ENCODE measurements at regions not wholly inside any gene's neighbourhood (a gene's known extent, or its start where the extent isn't known, plus 50 kb on each side); places are given as distances from the start of the nearest gene placed in this dataset.

DNA sequence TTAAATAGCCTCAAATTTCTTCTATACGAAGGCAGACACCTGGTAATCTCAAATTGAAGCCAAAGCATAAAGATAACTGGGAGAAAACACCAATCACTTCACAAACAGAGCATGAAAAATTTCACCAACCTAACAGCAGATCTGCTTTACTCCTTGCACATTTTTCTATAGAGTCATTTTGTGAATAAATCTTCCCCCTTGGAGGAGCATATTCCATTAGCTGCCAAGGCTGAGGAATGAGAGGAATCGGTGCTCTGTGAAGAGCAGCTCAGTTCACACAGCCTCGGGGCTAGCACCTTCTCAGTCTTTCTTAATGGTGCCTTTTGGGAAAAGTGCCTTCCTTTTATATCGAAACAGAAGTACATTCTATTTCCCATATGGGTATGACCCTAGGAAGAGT lies 1313.7 kb upstream of the NRXN1 start:
- no peaks in the 10 kb centered on the region for H3K36me3 Mint-ChIP-seq
- H3K4me3 Mint-ChIP-seq: no peak overlapping the region
- H3K27me3 ChIP-seq (replicated peaks in 1 of 2; ENCODE audit: control insufficient read depth in 2 of 2, extremely low read depth in 1 of 2, insufficient read depth in 2 of 2, low read length in 1 of 2): no peaks in the 10 kb centered on the region
- H3K4me1 Mint-ChIP-seq: no peaks in the 10 kb centered on the region
- H3K4me1 ChIP-seq (ENCODE audit: control insufficient read depth in 1 of 2, extremely low read depth in 1 of 2, insufficient read depth in 2 of 2, low read length in 2 of 2): no peaks in the 10 kb centered on the region
- CTCF ChIA-PET: no interaction called here
- no CpG with 5 or more reads among the region's 4 CpGs for whole genome bisulfite sequencing (ENCODE audit: insufficient coverage)
- no peaks in the 10 kb centered on the region for H3K27me3 Mint-ChIP-seq
- POLR2A ChIA-PET: no interaction called here
- H3K4me3 ChIP-seq (ENCODE audit: control insufficient read depth in 1 of 2, extremely low read depth in 1 of 2, low read length in 1 of 2): no peak overlapping the region
- H3K9me3 ChIP-seq: no peaks in the 10 kb centered on the region
- H3K36me3 ChIP-seq (ENCODE audit: control insufficient read depth in 2 of 2, extremely low read depth in 1 of 2, insufficient read depth in 1 of 2, low read length in 1 of 2): no peaks in the 10 kb centered on the region
- peaks cover 5 to 19% (median 14%) of the 10 kb centered on the region in 3 donors for H3K9me3 Mint-ChIP-seq
- ATAC-seq (replicated peaks in 1 of 4) (no peak), DNase-seq (no peak)
- H3K27ac ChIP-seq (ENCODE audit: low read length): no peak overlapping the region
- H3K27ac Mint-ChIP-seq: no peak overlapping the region

DNA sequence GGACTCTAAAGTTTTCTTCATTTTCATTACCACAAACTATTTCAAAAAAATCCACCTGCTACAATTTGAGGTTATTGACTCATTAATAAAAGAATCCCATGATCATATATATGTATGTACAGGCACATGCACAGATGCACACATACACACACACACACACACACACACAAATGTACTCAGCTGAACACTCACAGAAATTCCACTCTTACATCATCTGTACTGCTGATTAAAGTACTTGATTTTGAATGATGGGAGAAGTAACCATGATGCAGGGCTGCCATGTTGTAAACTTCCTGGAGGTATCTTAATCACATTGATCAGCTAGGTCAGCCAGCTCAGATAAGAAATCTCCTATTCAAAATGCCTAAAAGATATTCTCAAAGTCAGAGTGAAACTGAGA lies 1313.2 kb upstream of the NRXN1 start:
- DNase-seq: no peak
- Mint-ChIP-seq H3K27me3 (no peaks in the 10 kb centered on the region), H3K27ac (no peak overlapping the region), H3K9me3 (peaks cover 5 to 19% (median 12%) of the 10 kb centered on the region in 3 donors), H3K4me3 (no peak overlapping the region), H3K4me1 (no peaks in the 10 kb centered on the region), H3K36me3 (no peaks in the 10 kb centered on the region)
- Histone ChIP-seq H3K36me3 (ENCODE audit: control insufficient read depth in 2 of 2, extremely low read depth in 1 of 2, insufficient read depth in 1 of 2, low read length in 1 of 2) (no peaks in the 10 kb centered on the region), H3K4me1 (ENCODE audit: control insufficient read depth in 1 of 2, extremely low read depth in 1 of 2, insufficient read depth in 2 of 2, low read length in 2 of 2) (no peaks in the 10 kb centered on the region), H3K4me3 (ENCODE audit: control insufficient read depth in 1 of 2, extremely low read depth in 1 of 2, low read length in 1 of 2) (no peak overlapping the region), H3K27me3 (replicated peaks in 1 of 2; ENCODE audit: control insufficient read depth in 2 of 2, extremely low read depth in 1 of 2, insufficient read depth in 2 of 2, low read length in 1 of 2) (no peaks in the 10 kb centered on the region), H3K9me3 (no peaks in the 10 kb centered on the region), H3K27ac (ENCODE audit: low read length) (no peak overlapping the region)
- POLR2A ChIA-PET: no interaction called here
- CTCF ChIA-PET: no interaction called here
- ATAC-seq (replicated peaks in 1 of 4): no peak

DNA sequence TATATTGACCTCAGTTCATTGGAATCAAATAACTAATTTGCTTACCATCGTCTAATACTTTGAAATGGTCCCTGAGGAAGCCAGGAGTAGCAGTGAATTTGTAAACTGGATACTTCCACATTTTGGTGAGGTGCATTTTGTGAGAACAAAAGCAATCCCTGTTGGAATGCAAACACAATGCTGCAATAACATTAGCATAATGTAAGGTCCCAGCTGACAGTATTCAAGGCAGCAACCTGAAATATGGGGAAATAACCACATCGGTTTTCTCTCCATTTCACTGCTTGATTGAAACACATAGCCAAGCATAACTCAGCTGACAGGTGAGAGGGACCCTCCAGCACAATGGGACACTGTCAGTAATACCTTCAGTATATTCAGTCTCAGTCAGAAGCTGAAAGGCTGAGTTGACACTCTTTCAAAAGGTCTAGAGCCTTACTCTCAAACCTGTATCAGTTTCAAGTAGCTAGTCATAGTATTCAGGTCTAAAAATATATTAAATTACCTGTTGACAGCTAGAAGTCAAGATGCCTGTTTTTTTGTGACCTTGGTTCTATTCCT lies 1311.9 kb upstream of the NRXN1 start:
- WGBS (ENCODE audit: insufficient coverage): no CpG with 5 or more reads among the region's 2 CpGs
- CTCF ChIA-PET: no interaction called here
- DNase-seq (no peak), ATAC-seq (replicated peaks in 1 of 4) (no peak)
- Mint-ChIP-seq H3K9me3 (peaks cover 5 to 19% (median 5%) of the 10 kb centered on the region in 3 donors), H3K4me3 (no peak overlapping the region), H3K4me1 (no peaks in the 10 kb centered on the region), H3K36me3 (no peaks in the 10 kb centered on the region), H3K27me3 (no peaks in the 10 kb centered on the region), H3K27ac (no peak overlapping the region)
- H3K9me3 ChIP-seq: no peaks in the 10 kb centered on the region
- H3K27ac ChIP-seq (ENCODE audit: low read length): no peak overlapping the region
- no peaks in the 10 kb centered on the region for H3K4me1 ChIP-seq (ENCODE audit: control insufficient read depth in 1 of 2, extremely low read depth in 1 of 2, insufficient read depth in 2 of 2, low read length in 2 of 2)
- no peaks in the 10 kb centered on the region for H3K27me3 ChIP-seq (replicated peaks in 1 of 2; ENCODE audit: control insufficient read depth in 2 of 2, extremely low read depth in 1 of 2, insufficient read depth in 2 of 2, low read length in 1 of 2)
- POLR2A ChIA-PET: no interaction called here
- H3K4me3 ChIP-seq (ENCODE audit: control insufficient read depth in 1 of 2, extremely low read depth in 1 of 2, low read length in 1 of 2): no peak overlapping the region
- no peaks in the 10 kb centered on the region for H3K36me3 ChIP-seq (ENCODE audit: control insufficient read depth in 2 of 2, extremely low read depth in 1 of 2, insufficient read depth in 1 of 2, low read length in 1 of 2)

DNA sequence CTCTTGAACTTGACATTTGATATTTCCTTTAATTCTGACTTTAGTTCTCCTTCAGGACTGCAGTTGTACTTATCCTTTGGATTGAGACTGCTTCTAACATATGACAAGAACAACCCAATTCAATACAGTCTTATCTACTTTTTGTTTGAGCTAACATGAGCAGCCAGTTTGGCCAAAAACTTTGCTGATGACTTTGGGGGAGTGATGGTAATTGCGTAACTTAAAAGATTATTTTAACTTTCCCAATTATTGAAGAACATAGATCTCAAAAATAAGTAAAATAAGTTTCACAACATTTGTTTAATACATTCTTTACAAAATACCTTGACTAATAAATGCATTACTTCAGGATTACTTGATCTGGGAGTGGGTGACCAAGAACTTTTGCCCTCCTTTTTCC lies 1311.1 kb upstream of the NRXN1 start:
- Mint-ChIP-seq H3K4me1 (no peaks in the 10 kb centered on the region), H3K36me3 (no peaks in the 10 kb centered on the region), H3K9me3 (peaks cover 5 to 19% (median 5%) of the 10 kb centered on the region in 3 donors), H3K27ac (no peak overlapping the region), H3K4me3 (no peak overlapping the region), H3K27me3 (no peaks in the 10 kb centered on the region)
- Histone ChIP-seq H3K27ac (ENCODE audit: low read length) (no peak overlapping the region), H3K27me3 (replicated peaks in 1 of 2; ENCODE audit: control insufficient read depth in 2 of 2, extremely low read depth in 1 of 2, insufficient read depth in 2 of 2, low read length in 1 of 2) (no peaks in the 10 kb centered on the region), H3K4me1 (ENCODE audit: control insufficient read depth in 1 of 2, extremely low read depth in 1 of 2, insufficient read depth in 2 of 2, low read length in 2 of 2) (no peaks in the 10 kb centered on the region), H3K9me3 (no peaks in the 10 kb centered on the region), H3K4me3 (ENCODE audit: control insufficient read depth in 1 of 2, extremely low read depth in 1 of 2, low read length in 1 of 2) (no peak overlapping the region), H3K36me3 (ENCODE audit: control insufficient read depth in 2 of 2, extremely low read depth in 1 of 2, insufficient read depth in 1 of 2, low read length in 1 of 2) (no peaks in the 10 kb centered on the region)
- no peak for DNase-seq
- POLR2A ChIA-PET: no interaction called here
- CTCF ChIA-PET: no interaction called here
- WGBS (ENCODE audit: insufficient coverage): no CpG with 5 or more reads among the region's 1 CpG
- ATAC-seq (replicated peaks in 1 of 4): no peak

DNA sequence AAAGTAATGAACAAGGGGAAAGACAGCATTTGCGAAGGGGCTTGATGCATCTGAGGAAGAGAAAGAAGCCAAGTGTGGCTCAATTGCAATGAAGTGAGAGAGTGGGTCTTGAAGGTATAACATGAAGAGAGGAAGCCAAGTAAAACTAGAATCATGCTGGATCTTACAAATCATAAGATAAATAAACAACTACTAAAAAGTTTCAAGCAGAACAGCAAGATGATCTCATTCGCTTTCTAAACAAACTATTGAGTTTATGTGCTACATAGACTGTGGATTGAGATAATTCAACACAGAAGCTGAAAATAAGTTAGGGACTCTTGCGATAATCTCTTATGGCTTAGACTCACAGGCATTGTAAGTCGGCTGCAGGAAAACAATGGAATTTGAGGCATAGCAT lies 1310.5 kb upstream of the NRXN1 start:
- Histone ChIP-seq H3K4me3 (ENCODE audit: control insufficient read depth in 1 of 2, extremely low read depth in 1 of 2, low read length in 1 of 2) (no peak overlapping the region), H3K4me1 (ENCODE audit: control insufficient read depth in 1 of 2, extremely low read depth in 1 of 2, insufficient read depth in 2 of 2, low read length in 2 of 2) (no peaks in the 10 kb centered on the region), H3K9me3 (no peaks in the 10 kb centered on the region), H3K27me3 (replicated peaks in 1 of 2; ENCODE audit: control insufficient read depth in 2 of 2, extremely low read depth in 1 of 2, insufficient read depth in 2 of 2, low read length in 1 of 2) (no peaks in the 10 kb centered on the region), H3K27ac (ENCODE audit: low read length) (no peak overlapping the region), H3K36me3 (ENCODE audit: control insufficient read depth in 2 of 2, extremely low read depth in 1 of 2, insufficient read depth in 1 of 2, low read length in 1 of 2) (no peaks in the 10 kb centered on the region)
- no peak for DNase-seq
- no peak for ATAC-seq (replicated peaks in 1 of 4)
- no peaks in the 10 kb centered on the region for H3K36me3 Mint-ChIP-seq
- H3K4me3 Mint-ChIP-seq: no peak overlapping the region
- no peaks in the 10 kb centered on the region for H3K27me3 Mint-ChIP-seq
- CTCF ChIA-PET: interaction anchor here in 1 of 2 donors (0.5 kb wide), 1 partner anchor 19 kb away, joined by 6 read pairs; no protein-coding TSS in a partner anchor
- WGBS (ENCODE audit: insufficient coverage): 89% methylated on average over 1 of the region's 4 CpGs
- POLR2A ChIA-PET: interaction anchor here in 1 of 2 donors (0.5 kb wide), 1 partner anchor 1120 kb away, joined by 4 read pairs; no protein-coding TSS in a partner anchor
- H3K4me1 Mint-ChIP-seq: no peaks in the 10 kb centered on the region
- peaks cover under 1 to 19% (median 8%) of the 10 kb centered on the region in 3 donors for H3K9me3 Mint-ChIP-seq
- no peak overlapping the region for H3K27ac Mint-ChIP-seq

DNA sequence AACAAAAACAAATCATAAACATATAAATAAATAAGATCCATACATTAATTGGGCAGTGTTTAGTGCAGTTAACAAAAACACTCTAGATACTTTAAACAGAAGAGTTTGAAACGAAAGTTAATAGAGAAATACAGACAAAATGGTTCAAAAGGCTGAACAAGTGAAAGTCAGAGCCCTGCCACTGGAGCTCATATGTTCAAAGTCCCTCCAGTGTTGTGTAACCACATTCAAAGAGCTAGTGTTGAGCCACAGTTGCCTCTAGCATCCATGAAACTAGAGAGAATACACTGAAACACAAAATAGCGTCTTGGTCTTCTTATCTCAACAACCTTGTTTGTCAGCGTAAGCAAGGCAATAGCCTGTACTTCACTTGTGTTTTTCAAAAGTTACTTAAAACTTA lies 1309.8 kb upstream of the NRXN1 start:
- Histone ChIP-seq H3K4me3 (ENCODE audit: control insufficient read depth in 1 of 2, extremely low read depth in 1 of 2, low read length in 1 of 2) (no peak overlapping the region), H3K9me3 (no peaks in the 10 kb centered on the region), H3K4me1 (ENCODE audit: control insufficient read depth in 1 of 2, extremely low read depth in 1 of 2, insufficient read depth in 2 of 2, low read length in 2 of 2) (no peaks in the 10 kb centered on the region), H3K27me3 (replicated peaks in 1 of 2; ENCODE audit: control insufficient read depth in 2 of 2, extremely low read depth in 1 of 2, insufficient read depth in 2 of 2, low read length in 1 of 2) (no peaks in the 10 kb centered on the region), H3K36me3 (ENCODE audit: control insufficient read depth in 2 of 2, extremely low read depth in 1 of 2, insufficient read depth in 1 of 2, low read length in 1 of 2) (no peaks in the 10 kb centered on the region), H3K27ac (ENCODE audit: low read length) (no peak overlapping the region)
- Mint-ChIP-seq H3K27me3 (no peaks in the 10 kb centered on the region), H3K4me1 (no peaks in the 10 kb centered on the region), H3K9me3 (peaks cover 0 to 19% (median 12%) of the 10 kb centered on the region in 3 donors), H3K4me3 (no peak overlapping the region), H3K27ac (no peak overlapping the region), H3K36me3 (no peaks in the 10 kb centered on the region)
- ChIA-PET CTCF (interaction anchor here in 1 of 2 donors (0.5 kb wide), 1 partner anchor 18 kb away, joined by 6 read pairs; no protein-coding TSS in a partner anchor), POLR2A (no interaction called here)
- ATAC-seq (replicated peaks in 1 of 4) (no peak), DNase-seq (no peak)
- WGBS (ENCODE audit: insufficient coverage): no CpG with 5 or more reads among the region's 3 CpGs

DNA sequence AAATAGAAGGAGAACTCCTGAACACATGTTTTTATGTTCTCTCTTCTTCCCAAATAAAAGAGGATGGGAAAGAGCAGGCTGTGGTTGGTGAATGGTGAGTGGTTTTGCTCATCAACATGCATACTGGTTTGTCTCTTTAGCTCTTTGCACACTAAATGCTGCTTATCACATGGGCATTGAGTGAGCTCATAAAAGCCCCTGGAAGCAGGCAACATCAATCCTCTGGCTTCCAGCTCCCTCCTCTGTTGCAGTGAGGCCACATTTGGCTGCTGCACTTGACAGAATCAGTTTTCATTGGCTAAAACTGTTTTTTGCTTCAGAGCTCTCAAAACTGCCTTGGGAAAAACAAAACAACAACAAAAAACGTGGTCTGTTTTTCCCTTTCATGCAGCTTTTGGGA lies 1308.2 kb upstream of the NRXN1 start:
- H3K4me1 ChIP-seq (ENCODE audit: control insufficient read depth in 1 of 2, extremely low read depth in 1 of 2, insufficient read depth in 2 of 2, low read length in 2 of 2): no peaks in the 10 kb centered on the region
- no peaks in the 10 kb centered on the region for H3K36me3 Mint-ChIP-seq
- no CpG with 5 or more reads among the region's 1 CpG for WGBS (ENCODE audit: insufficient coverage)
- POLR2A ChIA-PET: no interaction called here
- DNase-seq (no peak), ATAC-seq (replicated peaks in 1 of 4) (no peak)
- no peaks in the 10 kb centered on the region for H3K36me3 ChIP-seq (ENCODE audit: control insufficient read depth in 2 of 2, extremely low read depth in 1 of 2, insufficient read depth in 1 of 2, low read length in 1 of 2)
- H3K27ac ChIP-seq (ENCODE audit: low read length): no peak overlapping the region
- no peaks in the 10 kb centered on the region for H3K4me1 Mint-ChIP-seq
- H3K27ac Mint-ChIP-seq: no peak overlapping the region
- H3K9me3 ChIP-seq: no peaks in the 10 kb centered on the region
- H3K9me3 Mint-ChIP-seq: peaks cover 0 to 13% (median 10%) of the 10 kb centered on the region in 3 donors
- no peak overlapping the region for H3K4me3 Mint-ChIP-seq
- no peak overlapping the region for H3K4me3 ChIP-seq (ENCODE audit: control insufficient read depth in 1 of 2, extremely low read depth in 1 of 2, low read length in 1 of 2)
- CTCF ChIA-PET: no interaction called here
- no peaks in the 10 kb centered on the region for H3K27me3 ChIP-seq (replicated peaks in 1 of 2; ENCODE audit: control insufficient read depth in 2 of 2, extremely low read depth in 1 of 2, insufficient read depth in 2 of 2, low read length in 1 of 2)
- no peaks in the 10 kb centered on the region for H3K27me3 Mint-ChIP-seq
